ENCODE measurements at regions not wholly inside any gene's neighbourhood (a gene's known extent, or its start where the extent isn't known, plus 50 kb on each side); places are given as distances from the start of the nearest gene placed in this dataset.

- H3K4me3 ChIP-seq (replicated peaks in 1 of 3; ENCODE audit: insufficient read depth in 1 of 3, low read depth in 2 of 3, low read length in 3 of 3) = no peak overlapping the region
- no peak overlapping the region for H2AFZ ChIP-seq (ENCODE audit: low read length)
- H3K4me1 ChIP-seq (ENCODE audit: insufficient read depth, low read length) = no peaks in the 10 kb centered on the region
- no peaks in the 10 kb centered on the region for H3K9me3 ChIP-seq (ENCODE audit: low read length)
- 3% methylated on average over 2 of the region's 2 CpGs for WGBS (ENCODE audit: low lambda C conversion rate)
- intact Hi-C loops (cut with micrococcal nuclease; ENCODE audit: unreplicated experiment) (no loop called here), in situ Hi-C loops (cut with HindIII; ENCODE audit: extremely low pct_ligation_motif_present, low pct_unique_long_range_greater_than_20kb) (no loop called here)
- H3K4me2 ChIP-seq (ENCODE audit: low read depth, low read length) = no peak overlapping the region
- CTCF ChIA-PET (ENCODE audit: low intra/inter-chr PET ratio, low total read pairs) = no interaction called here
- DNase-seq (ENCODE audit: low spot score) (no peak), ATAC-seq (no peak), FAIRE-seq (no peak)
- no TSS peak for BruUV-seq (replicated peaks)
- POLR2A ChIA-PET = no interaction called here
- H3K36me3 ChIP-seq (replicated peaks in 1 of 2; ENCODE audit: control insufficient read depth in 1 of 2, insufficient read depth in 2 of 2, low read length in 2 of 2) = no peaks in the 10 kb centered on the region
- no peaks in the 10 kb centered on the region for H4K20me1 ChIP-seq (ENCODE audit: insufficient read depth, low read length)
- H3K27me3 ChIP-seq (ENCODE audit: control insufficient read depth in 1 of 2, insufficient read depth in 2 of 2, low read length in 2 of 2) = no peaks in the 10 kb centered on the region; a peak in 1 of 5 replicates
- no peaks in the 10 kb centered on the region for H3K79me2 ChIP-seq (ENCODE audit: insufficient read depth, low read length)
- H3K27ac ChIP-seq (ENCODE audit: extremely low read length, insufficient read depth, low read length) = no peak overlapping the region
- H3K9ac ChIP-seq (ENCODE audit: insufficient read depth, low read depth, low read length) = no peak overlapping the region
- TF ChIP-seq PBX2 (CRISPR knock-in tag; IDR thresholded peaks at IDR 0.05) (no peak), ZBTB25 (CRISPR knock-in tag; IDR thresholded peaks at IDR 0.05) (no peak), ZNF850 (CRISPR knock-in tag; conservative IDR thresholded peaks at IDR 0.05) (no peak), MNT (IDR thresholded peaks at IDR 0.05) (no peak), ZBTB7B (CRISPR knock-in tag; IDR thresholded peaks at IDR 0.05) (no peak), ZMYM4 (CRISPR knock-in tag; IDR thresholded peaks at IDR 0.05) (no peak), HNRNPH1 (optimal IDR thresholded peaks at IDR 0.05; ENCODE audit: low read depth, low read length) (no peak), GABPA (IDR thresholded peaks at IDR 0.05; ENCODE audit: low read depth, low read length) (no peak), GABPA (CRISPR knock-in tag; IDR thresholded peaks at IDR 0.05; ENCODE audit: low read depth) (no peak), ZNF337 (CRISPR knock-in tag; IDR thresholded peaks at IDR 0.05; ENCODE audit: borderline replicate concordance, low read depth) (no peak), ZNF841 (CRISPR knock-in tag; IDR thresholded peaks at IDR 0.05; ENCODE audit: borderline replicate concordance) (no peak), U2AF2 (IDR thresholded peaks at IDR 0.05; ENCODE audit: low read depth, low read length) (no peak), ZNF235 (CRISPR knock-in tag; IDR thresholded peaks at IDR 0.05; ENCODE audit: borderline replicate concordance) (no peak), ZNF709 (CRISPR knock-in tag; IDR thresholded peaks at IDR 0.05) (no peak), PATZ1 (CRISPR knock-in tag; IDR thresholded peaks at IDR 0.05) (no peak), TERF1 (CRISPR knock-in tag; IDR thresholded peaks at IDR 0.05) (no peak), TEF (CRISPR knock-in tag; IDR thresholded peaks at IDR 0.05) (no peak), NR1H2 (CRISPR knock-in tag; IDR thresholded peaks at IDR 0.05; ENCODE audit: borderline replicate concordance, low read depth) (no peak)
These were observed 131.8 kb downstream of the NUAK1 start for GRCh38 chr12:106006940-106007339.
